ENCODE measurements at regions not wholly inside any gene's neighbourhood (a gene's known extent, or its start where the extent isn't known, plus 50 kb on each side); places are given as distances from the start of the nearest gene placed in this dataset.

- FAIRE-seq (no peak), DNase-seq (no peak)
- Histone ChIP-seq H3K27me3 (ENCODE audit: control insufficient read depth, insufficient read depth, low read length) (no peaks in the 10 kb centered on the region), H3K9ac (ENCODE audit: low read length in 3 of 3) (no peak overlapping the region), H3K4me1 (ENCODE audit: control insufficient read depth in 2 of 3, insufficient read depth in 2 of 3, low read depth in 1 of 3, low read length in 3 of 3) (no peaks in the 10 kb centered on the region), H3K4me3 (ENCODE audit: low read length in 3 of 3) (no peak overlapping the region), H3K27ac (ENCODE audit: low read depth in 2 of 2, low read length in 2 of 2) (no peak overlapping the region), H3K36me3 (ENCODE audit: control insufficient read depth in 2 of 3, insufficient read depth in 3 of 3, low read length in 3 of 3) (no peaks in the 10 kb centered on the region), H3K9me3 (ENCODE audit: control insufficient read depth in 2 of 3, insufficient read depth in 1 of 3, low read length in 3 of 3) (no peaks in the 10 kb centered on the region)
- TF ChIP-seq CTCF (IDR thresholded peaks at IDR 0.05; ENCODE audit: borderline replicate concordance, extremely low read depth, insufficient read depth), result no peak
- intact Hi-C loops (cut with DNase I), result no loop called here
Measured at GRCh38 chr15:81473946-81474345, 99.9 kb upstream of the TMC3 start.

GRCh38 chr15:81473177-81473576, 99.2 kb upstream of the TMC3 start:
- no peak for FAIRE-seq
- H3K27ac ChIP-seq (ENCODE audit: low read depth in 2 of 2, low read length in 2 of 2), result no peak overlapping the region
- no peaks in the 10 kb centered on the region for H3K36me3 ChIP-seq (ENCODE audit: control insufficient read depth in 2 of 3, insufficient read depth in 3 of 3, low read length in 3 of 3)
- no peaks in the 10 kb centered on the region for H3K4me1 ChIP-seq (ENCODE audit: control insufficient read depth in 2 of 3, insufficient read depth in 2 of 3, low read depth in 1 of 3, low read length in 3 of 3)
- H3K9ac ChIP-seq (ENCODE audit: low read length in 3 of 3), result no peak overlapping the region
- no peak for DNase-seq
- no peaks in the 10 kb centered on the region for H3K9me3 ChIP-seq (ENCODE audit: control insufficient read depth in 2 of 3, insufficient read depth in 1 of 3, low read length in 3 of 3)
- TF ChIP-seq CTCF (IDR thresholded peaks at IDR 0.05; ENCODE audit: borderline replicate concordance, extremely low read depth, insufficient read depth), result no peak
- intact Hi-C loops (cut with DNase I), result no loop called here
- no peaks in the 10 kb centered on the region for H3K27me3 ChIP-seq (ENCODE audit: control insufficient read depth, insufficient read depth, low read length)
- no peak overlapping the region for H3K4me3 ChIP-seq (ENCODE audit: low read length in 3 of 3)

- DNase-seq, result no peak
- Histone ChIP-seq H3K36me3 (ENCODE audit: control insufficient read depth in 2 of 3, insufficient read depth in 3 of 3, low read length in 3 of 3) (no peaks in the 10 kb centered on the region), H3K9ac (ENCODE audit: low read length in 3 of 3) (no peak overlapping the region), H3K9me3 (ENCODE audit: control insufficient read depth in 2 of 3, insufficient read depth in 1 of 3, low read length in 3 of 3) (no peaks in the 10 kb centered on the region), H3K27me3 (ENCODE audit: control insufficient read depth, insufficient read depth, low read length) (no peaks in the 10 kb centered on the region), H3K27ac (ENCODE audit: low read depth in 2 of 2, low read length in 2 of 2) (no peak overlapping the region), H3K4me1 (ENCODE audit: control insufficient read depth in 2 of 3, insufficient read depth in 2 of 3, low read depth in 1 of 3, low read length in 3 of 3) (no peaks in the 10 kb centered on the region), H3K4me3 (ENCODE audit: low read length in 3 of 3) (no peak overlapping the region)
- intact Hi-C loops (cut with DNase I), result no loop called here
- FAIRE-seq, result no peak
- TF ChIP-seq CTCF (IDR thresholded peaks at IDR 0.05; ENCODE audit: borderline replicate concordance, extremely low read depth, insufficient read depth), result no peak
Measured at GRCh38 chr15:81471151-81471550, 97.1 kb upstream of the TMC3 start.

- intact Hi-C loops (cut with DNase I), result no loop called here
Measured at GRCh38 chr15:81469154-81469553, 95.1 kb upstream of the TMC3 start.

More at GRCh38 chr15:81469154-81469553, 95.1 kb upstream of the TMC3 start:
- H3K9me3 ChIP-seq (ENCODE audit: control insufficient read depth in 2 of 3, insufficient read depth in 1 of 3, low read length in 3 of 3), result peaks cover 0 to 5% (median 5%) of the 10 kb centered on the region in 3 donors
- no peaks in the 10 kb centered on the region for H3K27me3 ChIP-seq (ENCODE audit: control insufficient read depth, insufficient read depth, low read length)
- H3K4me1 ChIP-seq (ENCODE audit: control insufficient read depth in 2 of 3, insufficient read depth in 2 of 3, low read depth in 1 of 3, low read length in 3 of 3), result no peaks in the 10 kb centered on the region
- no peak overlapping the region for H3K4me3 ChIP-seq (ENCODE audit: low read length in 3 of 3)
- DNase-seq (no peak), FAIRE-seq (no peak)
- H3K27ac ChIP-seq (ENCODE audit: low read depth in 2 of 2, low read length in 2 of 2), result no peak overlapping the region
- no peak overlapping the region for H3K9ac ChIP-seq (ENCODE audit: low read length in 3 of 3)
- H3K36me3 ChIP-seq (ENCODE audit: control insufficient read depth in 2 of 3, insufficient read depth in 3 of 3, low read length in 3 of 3), result no peaks in the 10 kb centered on the region
- no peak for TF ChIP-seq CTCF (IDR thresholded peaks at IDR 0.05; ENCODE audit: borderline replicate concordance, extremely low read depth, insufficient read depth)

Data from kidney (tissue), 13 donors.